HG03457 (cell line): ENCODE measurements at regions not wholly inside any gene's neighbourhood (a gene's known extent, or its start where the extent isn't known, plus 50 kb on each side); places are given as distances from the start of the nearest gene placed in this dataset.
"Not testable (repeated sequence)": the region's sequence is repeated elsewhere in the genome, so short reads cannot be mapped to it uniquely, and the experiment has no call there.

Experiments used
- ATAC-seq: cut with Tn5 transposase; IDR thresholded peaks from one replicate; pipeline ENCODE4 v1.9.1; 2021; ENCODE audit warnings: moderate number of reproducible peaks; ENCODE audit not compliant: unreplicated experiment

DNA sequence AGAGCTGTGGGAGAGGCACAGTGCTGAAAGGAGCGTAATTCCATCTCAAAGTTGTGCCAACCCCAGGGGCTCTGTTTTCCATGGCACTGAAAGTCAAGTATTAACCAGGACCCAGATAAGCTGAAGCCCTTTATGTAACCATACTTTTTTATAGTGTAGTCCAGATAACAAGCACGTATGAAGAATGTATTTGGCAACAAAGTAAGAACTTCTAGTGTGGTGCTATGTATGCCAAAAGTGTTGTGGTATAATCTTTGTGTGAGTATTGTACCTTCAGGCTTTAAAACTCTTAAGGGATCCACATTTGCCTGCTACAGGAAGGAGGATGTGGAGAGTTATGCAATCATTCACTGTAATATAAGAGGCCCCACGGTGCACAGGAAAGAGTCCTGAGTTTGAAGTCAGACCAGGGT, 129.4 kb downstream of the IBTK start:
- no peak for ATAC-seq

DNA sequence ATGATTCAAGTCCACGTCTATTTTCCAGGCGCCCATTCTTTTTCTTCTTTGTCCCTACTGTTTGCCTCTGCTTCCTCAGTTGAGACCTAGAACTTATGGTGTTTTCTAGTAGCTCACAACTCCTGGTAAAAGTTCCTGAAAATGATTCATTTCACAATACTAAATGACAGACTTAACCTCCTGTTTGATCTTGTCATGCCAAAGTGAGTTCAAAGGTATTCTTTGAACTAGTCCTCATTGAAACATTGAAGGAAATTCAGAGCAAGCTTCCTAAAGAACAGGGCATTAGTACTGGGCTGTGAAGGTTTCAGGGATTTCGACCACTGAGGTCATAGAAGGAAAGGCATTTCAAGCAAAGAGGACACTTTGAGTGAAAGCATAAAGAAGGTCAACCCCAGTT, 132.8 kb downstream of the IBTK start:
- ATAC-seq: no peak

DNA sequence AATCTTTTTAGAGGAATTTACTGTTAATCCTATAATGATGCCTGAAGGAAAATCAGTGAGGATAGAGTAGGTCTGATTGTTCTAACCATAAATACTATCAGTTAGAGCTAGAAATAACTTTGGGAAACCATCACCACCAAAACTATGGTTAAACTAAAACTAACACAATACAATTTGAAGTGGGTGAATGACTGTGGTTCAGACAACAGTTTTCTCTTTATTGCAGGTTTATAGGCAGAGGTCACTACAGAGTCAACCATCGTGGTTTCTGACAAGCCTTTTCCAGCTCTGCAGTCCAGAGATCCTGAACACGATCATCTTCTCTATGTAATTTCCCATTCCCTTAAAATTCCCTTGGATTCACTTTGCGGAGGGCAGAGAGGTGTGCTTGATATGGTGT, 134.3 kb downstream of the IBTK start:
- no peak for ATAC-seq

- no peak for ATAC-seq
These were observed 135.7 kb downstream of the IBTK start for GRCh38 chr6:82111818-82112217.

- no peak for ATAC-seq
These were observed 136.4 kb downstream of the IBTK start for GRCh38 chr6:82111114-82111513.

DNA sequence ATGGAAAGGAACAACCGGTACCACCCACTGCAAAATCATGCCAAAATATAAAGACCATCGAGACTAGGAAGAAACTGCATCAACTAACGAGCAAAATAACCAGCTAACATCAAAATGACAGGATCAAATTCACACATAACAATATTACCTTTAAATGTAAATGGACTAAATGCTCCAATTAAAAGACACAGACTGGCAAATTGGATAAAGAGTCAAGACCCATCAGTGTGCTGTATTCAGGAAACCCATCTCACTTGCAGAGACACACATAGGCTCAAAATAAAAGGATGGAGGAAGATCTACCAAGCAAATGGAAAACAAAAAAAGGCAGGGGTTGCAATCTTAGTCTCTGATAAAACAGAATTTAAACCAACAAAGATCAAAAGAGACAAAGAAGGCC, 144.4 kb downstream of the IBTK start:
- not testable (repeated sequence) for ATAC-seq

DNA sequence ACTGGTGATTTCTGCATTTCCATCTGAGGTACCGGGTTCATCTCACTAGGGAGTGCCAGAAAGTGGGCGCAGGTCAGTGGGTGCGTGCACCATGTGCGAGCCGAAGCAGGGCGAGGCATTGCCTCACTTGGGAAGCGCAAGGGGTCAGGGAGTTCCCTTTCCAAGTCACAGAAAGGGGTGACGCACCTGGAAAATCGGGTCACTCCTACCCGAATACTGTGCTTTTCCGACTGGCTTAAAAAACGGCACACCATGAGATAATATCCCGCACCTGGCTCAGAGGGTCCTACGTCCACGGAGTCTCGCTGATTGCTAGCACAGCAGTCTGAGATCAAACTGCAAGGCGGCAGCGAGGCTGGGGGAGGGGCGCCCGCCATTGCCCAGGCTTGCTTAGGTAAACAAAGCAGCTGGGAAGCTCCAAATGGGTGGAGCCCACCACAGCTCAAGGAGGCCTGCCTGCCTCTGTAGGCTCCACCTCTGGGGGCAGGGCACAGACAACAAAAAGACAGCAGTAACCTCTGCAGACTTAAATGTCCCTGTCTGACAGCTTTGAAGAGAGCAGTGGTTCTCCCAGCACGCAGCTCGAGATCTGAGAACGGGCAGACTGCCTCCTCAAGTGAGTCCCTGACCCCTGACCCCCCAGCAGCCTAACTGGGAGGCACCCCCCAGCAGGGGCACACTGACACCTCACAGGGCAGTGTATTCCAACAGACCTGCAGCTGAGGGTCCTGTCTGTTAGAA, 146.0 kb downstream of the IBTK start:
- not testable (repeated sequence) for ATAC-seq

DNA sequence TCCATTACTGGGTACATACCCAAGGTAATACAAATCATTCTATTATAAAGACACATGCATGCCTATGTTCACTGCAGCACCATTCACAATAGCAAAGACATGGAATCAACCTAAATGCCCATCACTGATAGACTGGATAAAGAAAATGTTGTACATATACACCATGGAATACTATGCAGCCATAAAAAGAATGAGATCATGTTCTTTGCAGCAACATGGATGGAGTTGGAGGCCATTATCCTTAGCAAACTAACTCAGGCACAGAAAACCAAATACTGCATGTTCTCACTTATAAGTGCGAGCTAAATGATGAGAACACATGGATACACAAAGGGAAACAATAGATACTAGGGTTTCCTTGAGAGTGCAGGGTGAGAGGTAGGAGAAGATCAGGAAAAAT, 146.8 kb downstream of the IBTK start:
- not testable (repeated sequence) for ATAC-seq

- ATAC-seq: no peak
These were observed 149.9 kb downstream of the IBTK start for GRCh38 chr6:82097676-82098075.

- ATAC-seq: no peak
These were observed 152.5 kb downstream of the IBTK start for GRCh38 chr6:82095091-82095490.

DNA sequence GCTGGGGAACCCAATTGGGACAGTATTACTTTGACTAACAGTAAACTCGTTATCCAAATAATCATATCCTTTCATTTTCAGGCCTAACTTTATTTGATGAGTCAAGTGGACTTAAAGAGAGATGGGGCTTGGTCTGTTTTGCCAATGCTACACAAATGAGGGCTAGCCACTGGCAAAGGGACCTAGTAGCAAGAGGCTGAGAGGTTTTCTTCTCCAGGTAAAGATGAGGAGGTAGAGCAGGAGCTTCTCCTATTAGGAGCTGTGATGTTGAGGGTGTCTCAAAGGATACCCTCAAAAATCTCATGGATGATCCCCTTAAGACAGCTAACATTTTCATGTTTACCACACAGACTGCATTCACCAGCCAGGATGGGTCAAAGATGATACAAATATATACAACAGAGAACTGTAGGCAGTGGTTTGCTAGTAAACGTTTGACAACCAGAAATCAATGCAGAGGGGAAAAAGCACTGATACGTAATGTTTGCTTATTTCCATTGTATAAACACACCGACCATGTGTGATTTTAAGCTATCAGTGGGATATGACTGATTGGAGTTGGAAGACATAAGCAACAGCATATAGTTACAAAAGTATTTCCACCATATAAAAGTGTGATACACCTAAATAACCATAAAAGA, 153.3 kb downstream of the IBTK start:
- ATAC-seq: no peak

GRCh38 chr6:82088978-82089771, 158.4 kb downstream of the IBTK start:
- no peak for ATAC-seq

DNA sequence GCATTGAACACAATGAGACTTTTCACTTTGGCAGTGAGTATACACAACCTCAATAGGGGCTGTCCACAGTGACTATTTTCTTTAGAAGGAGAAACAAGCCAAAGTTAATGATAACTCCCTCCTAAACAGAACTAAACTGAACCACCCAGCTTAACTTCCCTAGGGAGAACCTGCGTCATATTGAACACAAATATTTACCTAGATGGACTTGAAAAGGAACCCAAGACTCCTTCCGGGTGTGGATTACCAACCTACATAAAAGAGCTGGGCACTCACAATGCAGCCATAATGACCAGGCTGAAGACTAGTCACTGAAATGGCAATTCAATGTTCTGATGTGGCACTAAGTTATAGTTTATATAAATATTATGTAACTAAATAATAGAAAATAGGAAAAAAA, 160.6 kb downstream of the IBTK start:
- no peak for ATAC-seq

DNA sequence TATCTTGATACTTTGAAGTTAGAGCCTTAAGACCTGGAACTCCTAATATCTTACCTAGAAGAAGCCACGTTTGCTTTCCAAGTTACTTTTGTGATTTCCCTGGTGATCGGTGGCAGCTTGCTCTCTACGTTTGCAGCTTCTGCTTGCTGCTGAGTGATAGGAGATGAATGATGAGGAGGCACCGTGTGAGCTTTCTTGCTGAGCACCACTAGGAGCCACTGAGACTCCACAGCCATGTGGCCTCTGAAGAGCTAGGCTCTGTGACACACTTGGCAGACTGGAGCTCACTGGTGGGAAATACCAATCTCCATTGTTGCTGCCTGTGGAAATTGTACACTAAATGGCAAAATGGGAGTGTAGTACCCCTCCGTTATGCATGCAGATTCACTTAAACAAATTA, 161.8 kb downstream of the IBTK start:
- ATAC-seq: no peak

- no peak for ATAC-seq
These were observed 163.1 kb downstream of the IBTK start for GRCh38 chr6:82084324-82084920.

- ATAC-seq: no peak
These were observed 163.9 kb downstream of the IBTK start for GRCh38 chr6:82083646-82084045.

DNA sequence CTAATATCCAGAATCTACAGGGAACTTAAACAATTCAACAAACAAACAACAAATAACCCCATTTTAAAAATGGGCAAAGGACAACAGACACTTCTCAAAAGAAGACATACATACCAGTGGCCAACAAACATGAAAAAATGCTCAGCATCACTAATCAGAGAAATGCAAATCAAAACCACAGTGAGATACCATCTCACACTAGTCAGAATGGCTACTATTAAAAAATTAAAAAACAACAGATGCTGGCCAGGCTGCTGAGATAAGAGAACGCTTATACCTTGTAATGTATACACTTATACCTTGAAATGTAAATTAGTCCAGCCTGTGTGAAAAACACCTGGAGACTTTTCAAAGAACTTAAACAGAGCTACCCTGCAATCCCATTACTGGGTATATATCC, 166.8 kb downstream of the IBTK start:
- ATAC-seq: no peak

GRCh38 chr6:82078286-82078908, 169.1 kb downstream of the IBTK start:
- ATAC-seq: no peak

GRCh38 chr6:82076916-82077315, 170.6 kb downstream of the IBTK start:
- ATAC-seq: no peak

DNA sequence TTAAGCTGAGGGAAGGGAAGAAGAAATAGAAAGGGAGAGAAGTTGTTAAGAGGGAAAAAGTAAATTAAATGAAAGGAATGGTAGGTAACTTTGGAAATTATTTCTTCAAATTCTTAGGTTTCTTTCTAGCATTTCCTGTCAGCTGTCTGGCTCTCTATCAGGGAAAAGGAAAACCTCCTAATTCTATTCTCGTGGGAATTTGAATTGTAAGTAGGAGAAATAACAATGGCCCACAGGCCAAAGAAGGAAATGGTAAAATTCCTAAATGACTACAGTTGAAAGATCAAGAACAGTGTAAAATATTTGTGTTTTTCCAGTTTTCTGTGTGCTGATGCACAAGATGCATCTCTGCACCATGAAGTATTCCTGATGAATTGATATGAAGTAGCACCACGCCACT, 173.0 kb downstream of the IBTK start:
- ATAC-seq: no peak

GRCh38 chr6:82073484-82073883, 174.1 kb downstream of the IBTK start:
- no peak for ATAC-seq
